ENCODE measurements at regions not wholly inside any gene's neighbourhood (a gene's known extent, or its start where the extent isn't known, plus 50 kb on each side); places are given as distances from the start of the nearest gene placed in this dataset.

- TF ChIP-seq CTCF (IDR thresholded peaks at IDR 0.05; ENCODE audit: insufficient read depth, low read length, poor library complexity, severe bottlenecking) (no peak), EZH2phosphoT487 (conservative IDR thresholded peaks at IDR 0.05; ENCODE audit: low read length) (no peak)
These were observed 71.6 kb upstream of the EGFR start for GRCh38 chr7:54947266-54947665.

All from SU-DHL-6 (cell line).